ENCODE measurements at regions not wholly inside any gene's neighbourhood (a gene's known extent, or its start where the extent isn't known, plus 50 kb on each side); places are given as distances from the start of the nearest gene placed in this dataset.

GRCh38 chr5:57576317-57576716 lies 93.7 kb upstream of the ACTBL2 start:
- DNase-seq, result no peak

- no peak for DNase-seq
Measured at GRCh38 chr5:57575839-57576238, 93.2 kb upstream of the ACTBL2 start.

- DNase-seq, result no peak
Measured at GRCh38 chr5:57572461-57572860, 89.8 kb upstream of the ACTBL2 start.

- DNase-seq, result no peak
Measured at GRCh38 chr5:57569601-57570000, 87.0 kb upstream of the ACTBL2 start.

- DNase-seq, result no peak
Measured at GRCh38 chr5:57568136-57568535, 85.5 kb upstream of the ACTBL2 start.

- DNase-seq, result no peak
Measured at GRCh38 chr5:57566914-57567313, 84.3 kb upstream of the ACTBL2 start.

- DNase-seq, result no peak
Measured at GRCh38 chr5:57561231-57561842, 78.7 kb upstream of the ACTBL2 start.

GRCh38 chr5:57559110-57559635 lies 76.6 kb upstream of the ACTBL2 start:
- DNase-seq, result no peak

GRCh38 chr5:57552033-57552432 lies 69.4 kb upstream of the ACTBL2 start:
- DNase-seq, result no peak

GRCh38 chr5:57551251-57551650 lies 68.6 kb upstream of the ACTBL2 start:
- DNase-seq, result no peak

- no peak for DNase-seq
Measured at GRCh38 chr5:57550132-57550531, 67.5 kb upstream of the ACTBL2 start.

GRCh38 chr5:57549566-57549965 lies 67.0 kb upstream of the ACTBL2 start:
- no peak for DNase-seq

- DNase-seq, result no peak
Measured at GRCh38 chr5:57540823-57541222, 58.2 kb upstream of the ACTBL2 start.

- DNase-seq, result no peak
Measured at GRCh38 chr5:57539281-57539701, 56.7 kb upstream of the ACTBL2 start.

- no peak for DNase-seq
Measured at GRCh38 chr5:57538341-57538955, 55.8 kb upstream of the ACTBL2 start.

- no peak for DNase-seq
Measured at GRCh38 chr5:57537811-57538210, 55.2 kb upstream of the ACTBL2 start.

GRCh38 chr5:57532513-57533497 lies 50.2 kb upstream of the ACTBL2 start:
- DNase-seq, result no peak

Data from NCI-H1436 treated with DMSO at 0.1 percent for 48 hours (cell line).